A549 (cell line): ENCODE measurements at regions not wholly inside any gene's neighbourhood (a gene's known extent, or its start where the extent isn't known, plus 50 kb on each side); places are given as distances from the start of the nearest gene placed in this dataset.
"Not testable (repeated sequence)": the region's sequence is repeated elsewhere in the genome, so short reads cannot be mapped to it uniquely, and the experiment has no call there.

Experiments used
- ATAC-seq, 2 experiments: fragments of 200-7000 bp in 1 of 2; fragments of >200 bp in 1 of 2; cut with Nextera tagmentation in 1 of 2; cut with Tn5 transposase in 1 of 2; 3 replicates each; pipeline versions ENCODE4 v1.8.0 to v1.9.1; 2018 to 2020; ENCODE audit warnings: mild to moderate bottlenecking in 1 of 2, moderate library complexity in 1 of 2
- CTCF ChIA-PET: fragments of 300-600 bp; sonication (Branson Sonifier 250); formaldehyde crosslinking; extraction: SDS; loops from one replicate; lab custom pipeline; 2021; ENCODE audit warnings: antibody characterized with exemption, inconsistent platforms; lab: Yijun Ruan, JAX
- POLR2A ChIA-PET: fragments of 350-600 bp; formaldehyde crosslinking; extraction: SDS; loops from one replicate; lab custom pipeline; 2021; ENCODE audit warnings: antibody characterized with exemption, inconsistent platforms; lab: Yijun Ruan, JAX
- DNase-seq, 2 experiments: peaks; one replicate each; pipeline versions ENCODE4 v3.0.0 to v3.0.0-alpha.2; 2011 to 2016; ENCODE audit warnings: low read depth in 1 of 2, low spot score in 1 of 2
- FAIRE-seq: peaks from 2 replicates; lab custom pipeline; 2011; peaks lifted over from hg19 to GRCh38; lab: Jason Lieb, UNC
- H3K27ac ChIP-seq, 2 experiments: fragments of >200 bp; sonication (Bioruptor Twin); formaldehyde crosslinking; 3 replicates each; pipeline ENCODE4 v1.5.1; 2016 to 2017
- H3K4me1 ChIP-seq: fragments of >200 bp; sonication (Bioruptor Twin); formaldehyde crosslinking; 3 replicates; pipeline ENCODE4 v1.6.1; 2016
- H3K4me2 ChIP-seq: fragments of >200 bp; sonication (Bioruptor Twin); formaldehyde crosslinking; 3 replicates; pipeline ENCODE4 v1.6.1; 2016
- H3K4me3 ChIP-seq: fragments of >200 bp; sonication (Bioruptor Twin); formaldehyde crosslinking; 3 replicates; pipeline ENCODE4 v1.5.1; 2016
- H3K9me3 ChIP-seq: fragments of >200 bp; sonication (Bioruptor Twin); formaldehyde crosslinking; 3 replicates; pipeline ENCODE4 v1.6.1; 2016
- CBX2 ChIP-seq: fragments of 200-600 bp; sonication (generic); IDR thresholded peaks from 2 replicates; pipeline ENCODE4 v1.6.1; 2016; ENCODE audit warnings: low read depth, mild to moderate bottlenecking, borderline replicate concordance
- CHD4 ChIP-seq: fragments of 200-600 bp; sonication (generic); IDR thresholded peaks from 2 replicates; pipeline ENCODE4 v1.6.1; 2016; ENCODE audit warnings: antibody characterized with exemption, mild to moderate bottlenecking, borderline replicate concordance
- EP300 ChIP-seq, 2 experiments: fragments of >200 bp; sonication (Bioruptor Twin); formaldehyde crosslinking; IDR thresholded peaks; 2 replicates in 1 of 2; 3 replicates in 1 of 2; pipeline ENCODE4 v1.6.1; 2016 to 2017
- FOXS1 ChIP-seq: fragments of 250-450 bp; sonication (Bioruptor Pico); IDR thresholded peaks from 2 replicates; pipeline ENCODE4 v1.5.0; 2020; ENCODE audit warnings: mild to moderate bottlenecking, moderate library complexity
- HOXB13 ChIP-seq: fragments of 250-450 bp; sonication (Bioruptor Pico); IDR thresholded peaks from 2 replicates; pipeline ENCODE4 v1.5.0; 2020; ENCODE audit warnings: low read depth, mild to moderate bottlenecking, moderate library complexity
- KDM5A ChIP-seq: fragments of 200-600 bp; sonication (generic); IDR thresholded peaks from 2 replicates; pipeline ENCODE4 v1.6.1; 2016; ENCODE audit warnings: antibody characterized with exemption, mild to moderate bottlenecking
- MAFK ChIP-seq: fragments of 450-650 bp; IDR thresholded peaks from 2 replicates; pipeline ENCODE4 v1.6.1; 2014; ENCODE audit not compliant: partially characterized antibody
- NR3C1 ChIP-seq: fragments of >200 bp; sonication (Bioruptor Twin); formaldehyde crosslinking; IDR thresholded peaks from 3 replicates; pipeline ENCODE4 v1.6.1; 2017
- PHF8 ChIP-seq: fragments of 200-600 bp; sonication (generic); IDR thresholded peaks from 2 replicates; pipeline ENCODE4 v1.6.1; 2016; ENCODE audit warnings: low read depth, mild to moderate bottlenecking, antibody characterized with exemption, moderate library complexity, borderline replicate concordance
- RNF2 ChIP-seq: fragments of 200-600 bp; sonication (generic); IDR thresholded peaks from 2 replicates; pipeline ENCODE4 v1.6.1; 2016; ENCODE audit warnings: low read depth, mild to moderate bottlenecking, antibody characterized with exemption, moderate library complexity, borderline replicate concordance
- SMC3 ChIP-seq: fragments of >200 bp; sonication (Bioruptor Twin); formaldehyde crosslinking; IDR thresholded peaks from 3 replicates; pipeline ENCODE4 v1.6.1; 2018; ENCODE audit warnings: inconsistent platforms
- TFCP2L1 ChIP-seq: fragments of 250-450 bp; sonication (Bioruptor Pico); IDR thresholded peaks from 2 replicates; pipeline ENCODE4 v1.5.0; 2021; ENCODE audit warnings: mild to moderate bottlenecking
- TP53 ChIP-seq: fragments of 250-450 bp; sonication (Bioruptor Pico); IDR thresholded peaks from 2 replicates; pipeline ENCODE4 v1.5.0; 2021; ENCODE audit warnings: mild to moderate bottlenecking, moderate library complexity
- ZC3H11A ChIP-seq: fragments of 450-650 bp; IDR thresholded peaks from 2 replicates; pipeline ENCODE4 v1.6.1; 2014; ENCODE audit warnings: antibody characterized with exemption, mild to moderate bottlenecking
- ZNF302 ChIP-seq: fragments of 250-450 bp; sonication (Bioruptor Pico); IDR thresholded peaks from 2 replicates; pipeline ENCODE4 v1.9.0; 2021; ENCODE audit warnings: inconsistent platforms, mild to moderate bottlenecking, moderate library complexity
- ZSCAN20 ChIP-seq: fragments of 250-450 bp; sonication (Bioruptor Pico); IDR thresholded peaks from 2 replicates; pipeline ENCODE4 v1.8.0; 2022; ENCODE audit warnings: mild to moderate bottlenecking, moderate library complexity
- WGBS: methylation state at CpG from one replicate; pipeline ENCODE4 v1.1.6; 2017; ENCODE audit errors: missing lambda C conversion rate; 5-methylcytosine and 5-hydroxymethylcytosine counted together
- TF ChIP-seq, protein P1 (sequence below): fragments of >200 bp; sonication (Bioruptor Twin); formaldehyde crosslinking; IDR thresholded peaks from 2 replicates; pipeline ENCODE4 v1.6.1; 2016
- TF ChIP-seq, protein P2 (sequence below): fragments of 450-650 bp; IDR thresholded peaks from 2 replicates; pipeline ENCODE4 v1.6.1; 2014; ENCODE audit warnings: antibody characterized with exemption
- TF ChIP-seq, protein P3 (sequence below): fragments of 200-600 bp; sonication (generic); IDR thresholded peaks from 2 replicates; pipeline ENCODE4 v1.6.1; 2016; ENCODE audit warnings: antibody characterized with exemption, mild to moderate bottlenecking, moderate library complexity

DNA sequence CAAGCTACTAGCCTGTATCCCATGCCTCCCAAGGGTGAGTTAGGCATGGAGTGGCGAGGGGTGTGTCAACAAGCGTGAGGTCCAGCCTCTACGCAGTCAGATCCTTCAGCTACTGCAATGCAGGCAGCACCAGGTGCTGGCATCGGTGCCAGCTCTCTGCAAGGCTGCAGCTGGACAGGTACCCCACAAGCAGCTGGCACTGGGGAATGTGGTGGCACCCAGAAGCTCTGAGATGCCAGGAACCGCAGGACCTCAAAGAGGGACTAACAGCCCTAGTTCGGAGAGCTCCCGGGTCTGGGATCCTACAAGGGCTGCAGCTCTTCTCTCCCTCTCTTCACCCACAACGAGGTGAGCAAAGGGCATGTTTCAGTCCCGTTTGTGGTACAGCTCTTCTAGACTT, 974.5 kb downstream of the LTN1 start:
- no peaks in the 10 kb centered on the region for H3K9me3 ChIP-seq
- FAIRE-seq (no peak), DNase-seq (no peak), ATAC-seq (no peak)
- H3K4me3 ChIP-seq: no peak overlapping the region
- 0% methylated on average over 1 of the region's 9 CpGs for WGBS
- POLR2A ChIA-PET: no interaction called here
- H3K27ac ChIP-seq: no peak overlapping the region
- H3K4me2 ChIP-seq: no peak overlapping the region
- TF ChIP-seq, protein P1, sequence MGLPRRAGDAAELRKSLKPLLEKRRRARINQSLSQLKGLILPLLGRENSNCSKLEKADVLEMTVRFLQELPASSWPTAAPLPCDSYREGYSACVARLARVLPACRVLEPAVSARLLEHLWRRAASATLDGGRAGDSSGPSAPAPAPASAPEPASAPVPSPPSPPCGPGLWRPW: no peak
- TF ChIP-seq TP53 (no peak), KDM5A (no peak), EP300 (IDR thresholded peaks at IDR 0.05) (no peak), TFCP2L1 (CRISPR knock-in tag) (no peak), CBX2 (no peak), RNF2 (no peak), FOXS1 (CRISPR knock-in tag) (no peak)
- TF ChIP-seq, protein P2, sequence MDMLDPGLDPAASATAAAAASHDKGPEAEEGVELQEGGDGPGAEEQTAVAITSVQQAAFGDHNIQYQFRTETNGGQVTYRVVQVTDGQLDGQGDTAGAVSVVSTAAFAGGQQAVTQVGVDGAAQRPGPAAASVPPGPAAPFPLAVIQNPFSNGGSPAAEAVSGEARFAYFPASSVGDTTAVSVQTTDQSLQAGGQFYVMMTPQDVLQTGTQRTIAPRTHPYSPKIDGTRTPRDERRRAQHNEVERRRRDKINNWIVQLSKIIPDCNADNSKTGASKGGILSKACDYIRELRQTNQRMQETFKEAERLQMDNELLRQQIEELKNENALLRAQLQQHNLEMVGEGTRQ: no peak
- TF ChIP-seq, protein P3, sequence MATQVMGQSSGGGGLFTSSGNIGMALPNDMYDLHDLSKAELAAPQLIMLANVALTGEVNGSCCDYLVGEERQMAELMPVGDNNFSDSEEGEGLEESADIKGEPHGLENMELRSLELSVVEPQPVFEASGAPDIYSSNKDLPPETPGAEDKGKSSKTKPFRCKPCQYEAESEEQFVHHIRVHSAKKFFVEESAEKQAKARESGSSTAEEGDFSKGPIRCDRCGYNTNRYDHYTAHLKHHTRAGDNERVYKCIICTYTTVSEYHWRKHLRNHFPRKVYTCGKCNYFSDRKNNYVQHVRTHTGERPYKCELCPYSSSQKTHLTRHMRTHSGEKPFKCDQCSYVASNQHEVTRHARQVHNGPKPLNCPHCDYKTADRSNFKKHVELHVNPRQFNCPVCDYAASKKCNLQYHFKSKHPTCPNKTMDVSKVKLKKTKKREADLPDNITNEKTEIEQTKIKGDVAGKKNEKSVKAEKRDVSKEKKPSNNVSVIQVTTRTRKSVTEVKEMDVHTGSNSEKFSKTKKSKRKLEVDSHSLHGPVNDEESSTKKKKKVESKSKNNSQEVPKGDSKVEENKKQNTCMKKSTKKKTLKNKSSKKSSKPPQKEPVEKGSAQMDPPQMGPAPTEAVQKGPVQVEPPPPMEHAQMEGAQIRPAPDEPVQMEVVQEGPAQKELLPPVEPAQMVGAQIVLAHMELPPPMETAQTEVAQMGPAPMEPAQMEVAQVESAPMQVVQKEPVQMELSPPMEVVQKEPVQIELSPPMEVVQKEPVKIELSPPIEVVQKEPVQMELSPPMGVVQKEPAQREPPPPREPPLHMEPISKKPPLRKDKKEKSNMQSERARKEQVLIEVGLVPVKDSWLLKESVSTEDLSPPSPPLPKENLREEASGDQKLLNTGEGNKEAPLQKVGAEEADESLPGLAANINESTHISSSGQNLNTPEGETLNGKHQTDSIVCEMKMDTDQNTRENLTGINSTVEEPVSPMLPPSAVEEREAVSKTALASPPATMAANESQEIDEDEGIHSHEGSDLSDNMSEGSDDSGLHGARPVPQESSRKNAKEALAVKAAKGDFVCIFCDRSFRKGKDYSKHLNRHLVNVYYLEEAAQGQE: no peak
- CTCF ChIA-PET: no interaction called here
- no peaks in the 10 kb centered on the region for H3K4me1 ChIP-seq

- no peak for FAIRE-seq
- ATAC-seq: no peak
- no peak overlapping the region for H3K4me2 ChIP-seq
- no peak overlapping the region for H3K4me3 ChIP-seq
- DNase-seq: no peak
- H3K4me1 ChIP-seq: no peaks in the 10 kb centered on the region
- TF ChIP-seq ZSCAN20 (no peak), NR3C1 (no peak), ZC3H11A (no peak), PHF8 (no peak), CBX2 (no peak), HOXB13 (no peak), CHD4 (no peak), EP300 (IDR thresholded peaks at IDR 0.05) (no peak), SMC3 (no peak), TP53 (no peak), TFCP2L1 (CRISPR knock-in tag) (no peak), MAFK (no peak), ZNF302 (CRISPR knock-in tag) (no peak)
- TF ChIP-seq, all 56 proteins: peak for 0
- 38% methylated on average over 1 of the region's 1 CpG for WGBS
- ChIA-PET POLR2A (no interaction called here), CTCF (no interaction called here)
- Histone ChIP-seq H3K27ac (no peak overlapping the region), H3K9me3 (no peaks in the 10 kb centered on the region)
Observed at GRCh38 chr21:28016571-28016970, 976.1 kb downstream of the LTN1 start.

- H3K27ac ChIP-seq, DNase-seq, FAIRE-seq, H3K9me3 ChIP-seq, H3K4me3 ChIP-seq, POLR2A ChIA-PET, CTCF ChIA-PET, H3K4me1 ChIP-seq, H3K4me2 ChIP-seq, ATAC-seq: not testable (repeated sequence)
Observed at GRCh38 chr21:28013123-28013522, 979.6 kb downstream of the LTN1 start.

DNA sequence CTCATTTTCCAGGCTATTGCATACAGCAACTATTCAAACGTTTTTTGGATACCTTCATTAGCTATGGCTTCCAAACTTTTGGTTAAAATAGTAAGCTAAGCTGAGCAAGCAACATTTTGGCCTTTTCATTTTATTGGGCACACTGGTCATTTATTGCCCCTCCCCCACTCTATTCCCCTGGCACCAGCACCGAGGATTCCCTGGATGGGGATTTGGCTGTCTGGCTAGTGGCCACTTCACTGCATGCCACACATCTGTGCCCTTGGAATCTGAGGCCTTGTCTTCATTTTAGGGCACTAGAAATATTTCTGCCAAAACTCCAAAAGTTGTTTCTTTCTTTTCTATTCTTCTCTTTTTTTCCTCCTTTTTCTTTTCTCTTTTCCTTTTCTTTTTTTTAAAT, 980.7 kb downstream of the LTN1 start:
- H3K4me3 ChIP-seq, H3K27ac ChIP-seq, H3K4me1 ChIP-seq, ATAC-seq, FAIRE-seq, DNase-seq, H3K9me3 ChIP-seq, CTCF ChIA-PET, H3K4me2 ChIP-seq, POLR2A ChIA-PET: not testable (repeated sequence)
- 0% methylated on average over 1 of the region's 2 CpGs for WGBS

- H3K9me3 ChIP-seq, POLR2A ChIA-PET, FAIRE-seq, H3K4me1 ChIP-seq, CTCF ChIA-PET, H3K4me2 ChIP-seq, H3K4me3 ChIP-seq, ATAC-seq, H3K27ac ChIP-seq, DNase-seq: not testable (repeated sequence)
- 4% methylated on average over 3 of the region's 3 CpGs for whole genome bisulfite sequencing
Observed at GRCh38 chr21:28008245-28008644, 984.4 kb downstream of the LTN1 start.

DNA sequence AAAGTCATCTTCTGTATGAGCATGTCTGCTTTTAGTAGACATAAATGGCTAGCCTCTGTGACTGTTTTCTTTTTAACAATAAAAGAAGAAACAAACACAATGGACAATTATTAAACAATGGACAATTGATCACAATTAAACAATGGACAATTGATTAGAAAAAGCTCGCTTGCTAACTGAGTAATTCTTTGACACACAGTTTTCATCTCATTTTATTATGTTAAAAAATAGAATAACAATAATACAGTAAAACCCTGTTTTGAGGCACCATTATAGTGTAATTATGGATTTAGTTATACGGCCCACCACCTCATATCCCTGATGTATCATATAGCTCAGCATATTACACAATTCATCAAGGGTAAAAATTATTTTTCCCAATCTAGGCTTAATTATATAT, 989.0 kb downstream of the LTN1 start:
- H3K9me3 ChIP-seq, H3K4me3 ChIP-seq, ATAC-seq, CTCF ChIA-PET, POLR2A ChIA-PET, FAIRE-seq, DNase-seq, H3K27ac ChIP-seq, H3K4me2 ChIP-seq, H3K4me1 ChIP-seq: not testable (repeated sequence)
- WGBS: 6% methylated on average over 2 of the region's 2 CpGs
